ELR (cell line): ENCODE measurements at regions not wholly inside any gene's neighbourhood (a gene's known extent, or its start where the extent isn't known, plus 50 kb on each side); places are given as distances from the start of the nearest gene placed in this dataset.
"Not testable (repeated sequence)": the region's sequence is repeated elsewhere in the genome, so short reads cannot be mapped to it uniquely, and the experiment has no call there.

Source experiments
- DNase-seq: peaks from one replicate; pipeline ENCODE4 v3.0.0-alpha.2; 2015; ENCODE audit warnings: low read depth

GRCh38 chrX:94834226-94834625 lies 1160.2 kb downstream of the FAM133A start:
- no peak for DNase-seq

DNA sequence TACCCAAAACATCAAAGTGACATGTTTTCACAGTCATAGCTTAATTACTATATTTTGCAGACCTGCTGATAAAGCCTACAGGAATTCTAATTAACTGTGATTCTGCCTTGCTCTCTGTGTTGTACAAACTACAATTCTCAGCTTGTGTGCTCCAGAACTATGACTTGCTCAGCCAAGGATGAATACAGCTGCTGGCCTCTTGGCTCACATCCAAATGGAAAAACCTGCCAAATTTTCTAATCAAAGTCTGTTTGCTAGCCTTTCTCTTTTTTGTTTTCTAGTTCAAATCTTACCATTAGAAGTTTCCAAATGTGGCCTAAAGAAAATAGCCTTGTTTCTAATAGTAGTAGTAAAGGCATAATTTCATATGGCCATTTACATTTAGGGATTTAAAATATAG lies 1176.8 kb downstream of the FAM133A start:
- no peak for DNase-seq

DNA sequence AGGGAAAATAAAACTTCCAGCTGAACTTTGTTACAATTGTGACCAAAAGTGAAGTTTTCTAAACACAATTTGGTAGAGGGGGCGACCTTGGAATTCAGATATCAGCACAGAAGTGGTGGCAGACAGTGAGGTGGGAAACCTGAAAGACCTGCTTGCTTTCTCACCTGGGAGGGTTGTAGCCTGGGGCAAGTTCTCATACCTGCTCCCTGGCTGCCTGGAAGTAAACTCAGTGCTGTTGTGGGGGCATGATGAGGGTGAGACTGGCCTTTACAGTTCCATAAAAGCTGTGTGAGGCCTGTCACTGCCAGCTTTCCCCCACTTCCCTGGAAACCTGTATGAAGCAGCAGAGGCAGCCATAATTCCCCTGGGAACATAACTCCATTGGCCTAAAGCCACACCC lies 1180.2 kb downstream of the FAM133A start:
- no peak for DNase-seq

- not testable (repeated sequence) for DNase-seq
Measured at GRCh38 chrX:94862470-94862869, 1188.5 kb downstream of the FAM133A start.

GRCh38 chrX:94871640-94872039 lies 1197.6 kb downstream of the FAM133A start:
- no peak for DNase-seq

- DNase-seq = no peak
Measured at GRCh38 chrX:94901849-94902248, 1227.8 kb downstream of the FAM133A start.

- DNase-seq = no peak
Measured at GRCh38 chrX:94908171-94908570, 1234.2 kb downstream of the FAM133A start.

- DNase-seq = no peak
Measured at GRCh38 chrX:94908648-94909047, 1234.6 kb downstream of the FAM133A start.

GRCh38 chrX:94914235-94914634 lies 1240.2 kb downstream of the FAM133A start:
- no peak for DNase-seq

DNA sequence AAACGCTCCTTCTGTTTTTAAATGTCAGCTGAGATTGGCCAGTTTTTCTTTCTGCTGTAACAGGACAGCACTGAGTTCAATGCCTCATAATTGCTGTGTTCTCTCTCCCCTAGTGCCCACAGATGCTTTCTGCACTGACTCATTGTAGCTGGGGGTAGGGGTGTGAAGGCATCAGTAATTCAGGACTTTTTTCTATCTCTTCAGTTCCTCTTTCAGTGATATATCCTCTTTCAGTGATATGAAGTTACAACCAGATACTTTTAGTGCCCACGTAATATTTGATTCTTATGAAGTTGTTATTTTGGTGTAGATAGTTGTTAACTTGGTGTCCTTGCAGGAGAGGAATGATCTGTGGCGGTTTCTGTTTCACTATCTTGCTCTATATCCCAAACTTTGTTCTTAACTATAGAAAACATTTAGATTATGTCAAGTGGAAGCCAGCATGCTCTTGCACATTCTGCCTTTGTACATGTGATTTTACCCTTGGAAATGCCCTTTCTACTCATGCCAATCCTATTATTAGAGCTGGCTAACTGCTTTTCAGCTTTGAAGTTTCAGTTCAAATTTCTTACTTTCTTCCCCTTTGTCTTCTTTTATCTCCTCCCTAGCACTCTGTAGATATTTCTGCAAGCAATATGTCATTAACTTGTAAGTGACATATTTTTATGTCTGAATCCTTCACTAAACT lies 1258.4 kb downstream of the FAM133A start:
- DNase-seq = no peak

GRCh38 chrX:94936722-94937121 lies 1262.7 kb downstream of the FAM133A start:
- DNase-seq = no peak

DNA sequence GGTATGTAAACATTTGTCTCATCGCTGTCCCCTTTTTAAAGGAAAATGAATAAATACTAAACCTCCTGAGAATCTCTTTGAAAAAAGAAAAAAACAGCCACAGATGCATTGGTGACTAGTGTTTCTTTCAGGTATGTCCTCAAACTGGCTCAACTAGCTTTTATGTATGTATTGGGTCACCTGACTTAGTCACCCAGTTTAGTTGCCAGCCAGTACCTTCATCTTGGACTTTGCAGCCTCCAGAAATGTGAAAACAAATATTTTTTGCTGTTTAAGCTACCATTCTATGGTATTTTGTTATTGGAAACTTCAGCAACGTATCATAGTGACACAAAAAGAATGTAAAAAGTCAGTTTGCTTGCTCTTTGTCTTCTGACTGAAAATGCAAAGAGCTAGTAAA lies 1263.5 kb downstream of the FAM133A start:
- DNase-seq = no peak

DNA sequence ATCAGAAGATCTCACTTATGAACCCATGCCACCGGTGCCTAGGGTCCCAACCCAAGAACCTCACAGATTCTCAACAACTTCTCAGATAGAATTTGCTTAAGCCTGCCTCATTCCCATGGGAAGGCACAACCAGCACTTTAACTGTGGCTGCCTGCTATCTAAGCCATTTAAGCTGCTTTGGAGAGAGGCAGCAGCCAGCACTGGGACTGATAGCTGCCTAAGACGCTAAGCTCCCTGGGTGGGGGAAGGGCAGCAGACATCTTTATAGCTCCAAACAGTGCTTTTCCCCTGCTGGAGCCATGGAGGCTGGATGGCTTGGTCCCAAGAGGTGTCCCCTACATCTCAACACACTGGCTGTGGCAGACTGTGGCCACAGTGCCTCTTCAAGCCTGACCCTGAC lies 1268.6 kb downstream of the FAM133A start:
- no peak for DNase-seq

GRCh38 chrX:94946137-94946536 lies 1272.1 kb downstream of the FAM133A start:
- DNase-seq = not testable (repeated sequence)

DNA sequence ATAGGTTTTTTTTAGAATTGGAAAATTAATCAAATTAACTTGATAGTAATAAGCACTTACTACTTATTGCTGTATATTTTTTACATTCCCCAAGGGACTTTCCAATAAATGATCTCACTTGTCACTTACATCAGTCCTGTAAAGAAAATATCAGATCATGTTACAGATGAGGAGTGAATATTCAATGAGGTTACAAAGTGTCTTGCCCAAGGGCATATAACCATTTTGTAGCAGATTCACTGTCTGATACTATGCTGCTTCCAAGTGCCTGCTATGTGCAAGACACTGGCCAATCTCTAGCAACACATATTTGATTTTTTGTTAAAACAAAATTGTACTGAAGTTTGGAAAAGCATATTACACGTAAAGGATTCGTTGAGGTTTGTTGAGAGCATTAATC lies 1287.7 kb downstream of the FAM133A start:
- no peak for DNase-seq

- DNase-seq = no peak
Measured at GRCh38 chrX:94977562-94977961, 1303.6 kb downstream of the FAM133A start.

DNA sequence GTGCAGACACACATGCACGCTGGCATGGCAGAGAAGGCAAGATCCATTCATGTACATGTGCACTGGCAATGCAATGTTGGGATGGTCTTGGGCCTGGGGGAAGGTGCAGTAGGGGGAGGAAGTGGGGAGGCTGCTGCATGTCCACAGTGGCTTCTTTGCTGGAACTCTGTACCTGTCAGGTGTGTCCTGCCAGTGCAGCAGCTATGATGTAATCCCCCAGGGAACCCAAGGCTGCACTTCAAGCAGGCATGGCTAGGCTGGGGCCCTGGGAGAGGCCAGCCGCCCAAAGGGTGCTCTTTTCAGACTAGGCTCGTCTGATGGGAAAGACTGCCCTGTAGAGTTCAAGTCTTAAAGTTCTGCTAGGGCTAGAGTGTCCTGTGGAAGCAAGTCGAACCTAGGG lies 1304.0 kb downstream of the FAM133A start:
- DNase-seq = no peak
